ENCODE measurements at regions not wholly inside any gene's neighbourhood (a gene's known extent, or its start where the extent isn't known, plus 50 kb on each side); places are given as distances from the start of the nearest gene placed in this dataset.
"Not testable (repeated sequence)": the region's sequence is repeated elsewhere in the genome, so short reads cannot be mapped to it uniquely, and the experiment has no call there.

- no peak for DNase-seq (ENCODE audit: low read depth in 3 of 3)
Measured at GRCh38 chr1:232170909-232171308, 459.0 kb downstream of the SIPA1L2 start.

- no peak for DNase-seq (ENCODE audit: low read depth in 3 of 3)
Measured at GRCh38 chr1:232169436-232169835, 460.5 kb downstream of the SIPA1L2 start.

- DNase-seq (ENCODE audit: low read depth in 3 of 3), result no peak
Measured at GRCh38 chr1:232168508-232168907, 461.4 kb downstream of the SIPA1L2 start.

GRCh38 chr1:232166942-232167341, 463.0 kb downstream of the SIPA1L2 start:
- DNase-seq (ENCODE audit: low read depth in 3 of 3), result no peak

GRCh38 chr1:232164078-232164963, 465.6 kb downstream of the SIPA1L2 start:
- DNase-seq (ENCODE audit: low read depth in 3 of 3), result no peak

- DNase-seq (ENCODE audit: low read depth in 3 of 3), result no peak
Measured at GRCh38 chr1:232163533-232163932, 466.4 kb downstream of the SIPA1L2 start.

GRCh38 chr1:232162001-232162400, 467.9 kb downstream of the SIPA1L2 start:
- no peak for DNase-seq (ENCODE audit: low read depth in 3 of 3)

- not testable (repeated sequence) for DNase-seq (ENCODE audit: low read depth in 3 of 3)
Measured at GRCh38 chr1:232158558-232158957, 471.4 kb downstream of the SIPA1L2 start.

- not testable (repeated sequence) for DNase-seq (ENCODE audit: low read depth in 3 of 3)
Measured at GRCh38 chr1:232156070-232156469, 473.9 kb downstream of the SIPA1L2 start.

- DNase-seq (ENCODE audit: low read depth in 3 of 3), result no peak
Measured at GRCh38 chr1:232153652-232154051, 476.3 kb downstream of the SIPA1L2 start.

- DNase-seq (ENCODE audit: low read depth in 3 of 3), result no peak
Measured at GRCh38 chr1:232150770-232151548, 479.0 kb downstream of the SIPA1L2 start.

GRCh38 chr1:232149287-232150201, 480.4 kb downstream of the SIPA1L2 start:
- no peak for DNase-seq (ENCODE audit: low read depth in 3 of 3)

- no peak for DNase-seq (ENCODE audit: low read depth in 3 of 3)
Measured at GRCh38 chr1:232147215-232147614, 482.7 kb downstream of the SIPA1L2 start.

- no peak for DNase-seq (ENCODE audit: low read depth in 3 of 3)
Measured at GRCh38 chr1:232146514-232146913, 483.4 kb downstream of the SIPA1L2 start.

- DNase-seq (ENCODE audit: low read depth in 3 of 3), result no peak
Measured at GRCh38 chr1:232145768-232146167, 484.2 kb downstream of the SIPA1L2 start.

- DNase-seq (ENCODE audit: low read depth in 3 of 3), result no peak
Measured at GRCh38 chr1:232144696-232145230, 485.2 kb downstream of the SIPA1L2 start.

GRCh38 chr1:232143315-232143886, 486.5 kb downstream of the SIPA1L2 start:
- DNase-seq (ENCODE audit: low read depth in 3 of 3), result no peak

GRCh38 chr1:232142403-232143314, 487.3 kb downstream of the SIPA1L2 start:
- DNase-seq (ENCODE audit: low read depth in 3 of 3), result no peak

- not testable (repeated sequence) for DNase-seq (ENCODE audit: low read depth in 3 of 3)
Measured at GRCh38 chr1:232141167-232141448, 488.8 kb downstream of the SIPA1L2 start.

Measured in stimulated activated CD4-positive, alpha-beta T cell treated with anti-CD3 and anti-CD28 coated beads, TNF-alpha, amount 100 ng/mL, for 48 hours (primary cell).